ENCODE measurements at regions not wholly inside any gene's neighbourhood (a gene's known extent, or its start where the extent isn't known, plus 50 kb on each side); places are given as distances from the start of the nearest gene placed in this dataset.

GRCh38 chr2:6401301-6401700, 464.4 kb downstream of the CMPK2 start:
- Histone ChIP-seq H2AK5ac (ENCODE audit: low read length) (no peak overlapping the region), H3K4me3 (ENCODE audit: low read length) (no peak overlapping the region), H3K79me2 (ENCODE audit: control insufficient read depth, insufficient read depth, low read length) (no peaks in the 10 kb centered on the region), H3K27me3 (ENCODE audit: insufficient read depth, low read length, poor library complexity) (no peaks in the 10 kb centered on the region), H3K27ac (ENCODE audit: low read depth, low read length) (no peak overlapping the region), H2BK5ac (ENCODE audit: low read length) (no peak overlapping the region), H2BK120ac (ENCODE audit: low read depth, low read length) (no peak overlapping the region), H4K5ac (ENCODE audit: low read length) (no peak overlapping the region), H3K36me3 (ENCODE audit: control insufficient read depth, insufficient read depth, low read length) (no peaks in the 10 kb centered on the region), H3K4me1 (ENCODE audit: control insufficient read depth, low read depth, low read length) (no peaks in the 10 kb centered on the region), H3K9ac (ENCODE audit: low read length) (no peak overlapping the region), H3K4ac (ENCODE audit: low read depth, low read length) (no peak overlapping the region), H3K79me1 (ENCODE audit: low read length) (no peaks in the 10 kb centered on the region), H4K8ac (ENCODE audit: low read depth, low read length) (no peak overlapping the region), H3K4me2 (ENCODE audit: low read length) (no peak overlapping the region), H2BK15ac (replicated peaks; ENCODE audit: low read depth) (no peak overlapping the region), H3K18ac (ENCODE audit: low read length) (no peak overlapping the region), H3K56ac (ENCODE audit: low read length) (no peak overlapping the region), H3K23ac (ENCODE audit: low read length) (no peak overlapping the region)
- no peak for DNase-seq
- no CpG with 5 or more reads among the region's 3 CpGs for WGBS (ENCODE audit: extremely low coverage, insufficient coverage, low lambda C conversion rate)

- Histone ChIP-seq H3K9ac (ENCODE audit: low read length) (no peak overlapping the region), H3K4me3 (ENCODE audit: low read length) (no peak overlapping the region), H3K18ac (ENCODE audit: low read length) (no peak overlapping the region), H3K4me2 (ENCODE audit: low read length) (no peak overlapping the region), H2BK15ac (replicated peaks; ENCODE audit: low read depth) (no peak overlapping the region), H3K27me3 (ENCODE audit: insufficient read depth, low read length, poor library complexity) (no peaks in the 10 kb centered on the region), H2AK5ac (ENCODE audit: low read length) (no peak overlapping the region), H4K5ac (ENCODE audit: low read length) (no peak overlapping the region), H3K36me3 (ENCODE audit: control insufficient read depth, insufficient read depth, low read length) (no peaks in the 10 kb centered on the region), H4K8ac (ENCODE audit: low read depth, low read length) (no peak overlapping the region), H3K27ac (ENCODE audit: low read depth, low read length) (no peak overlapping the region), H3K4ac (ENCODE audit: low read depth, low read length) (no peak overlapping the region), H3K23ac (ENCODE audit: low read length) (no peak overlapping the region), H2BK5ac (ENCODE audit: low read length) (no peak overlapping the region), H3K4me1 (ENCODE audit: control insufficient read depth, low read depth, low read length) (no peaks in the 10 kb centered on the region), H3K79me1 (ENCODE audit: low read length) (no peaks in the 10 kb centered on the region), H3K79me2 (ENCODE audit: control insufficient read depth, insufficient read depth, low read length) (no peaks in the 10 kb centered on the region), H3K56ac (ENCODE audit: low read length) (no peak overlapping the region), H2BK120ac (ENCODE audit: low read depth, low read length) (no peak overlapping the region)
- no peak for DNase-seq
- WGBS (ENCODE audit: extremely low coverage, insufficient coverage, low lambda C conversion rate) = no CpG with 5 or more reads among the region's 2 CpGs
Observed at GRCh38 chr2:6408057-6408456, 457.6 kb downstream of the CMPK2 start.

DNA sequence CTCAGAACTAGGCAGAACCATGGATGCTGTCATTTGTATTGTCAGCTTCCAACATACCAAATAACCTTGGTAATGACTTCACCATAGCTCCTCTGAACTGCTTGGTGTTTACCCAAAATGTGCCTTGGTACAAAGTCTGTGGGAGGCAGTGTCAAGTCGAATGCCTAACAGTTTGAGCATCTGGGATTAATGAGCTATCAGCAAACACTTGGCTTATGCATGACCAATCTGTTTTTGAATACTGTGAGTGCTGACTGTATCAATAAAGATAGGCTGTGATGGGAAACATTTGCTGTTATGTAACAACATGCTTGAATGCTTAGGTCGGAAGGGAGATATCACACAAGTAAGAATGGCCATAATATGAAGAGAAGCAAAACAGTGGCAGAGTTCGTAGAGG, 455.4 kb downstream of the CMPK2 start:
- H3K27ac ChIP-seq (ENCODE audit: low read depth, low read length) = no peak overlapping the region
- H3K18ac ChIP-seq (ENCODE audit: low read length) = no peak overlapping the region
- no peak for DNase-seq
- no peak overlapping the region for H2BK5ac ChIP-seq (ENCODE audit: low read length)
- H4K8ac ChIP-seq (ENCODE audit: low read depth, low read length) = no peak overlapping the region
- H3K4me1 ChIP-seq (ENCODE audit: control insufficient read depth, low read depth, low read length) = no peaks in the 10 kb centered on the region
- no peak overlapping the region for H3K4me2 ChIP-seq (ENCODE audit: low read length)
- H2AK5ac ChIP-seq (ENCODE audit: low read length) = no peak overlapping the region
- no peak overlapping the region for H3K23ac ChIP-seq (ENCODE audit: low read length)
- H3K4ac ChIP-seq (ENCODE audit: low read depth, low read length) = no peak overlapping the region
- WGBS (ENCODE audit: extremely low coverage, insufficient coverage, low lambda C conversion rate) = no CpG with 5 or more reads among the region's 3 CpGs
- H2BK120ac ChIP-seq (ENCODE audit: low read depth, low read length) = no peak overlapping the region
- H3K36me3 ChIP-seq (ENCODE audit: control insufficient read depth, insufficient read depth, low read length) = no peaks in the 10 kb centered on the region
- H3K4me3 ChIP-seq (ENCODE audit: low read length) = no peak overlapping the region
- no peaks in the 10 kb centered on the region for H3K27me3 ChIP-seq (ENCODE audit: insufficient read depth, low read length, poor library complexity)
- no peaks in the 10 kb centered on the region for H3K79me2 ChIP-seq (ENCODE audit: control insufficient read depth, insufficient read depth, low read length)
- H3K9ac ChIP-seq (ENCODE audit: low read length) = no peak overlapping the region
- no peak overlapping the region for H4K5ac ChIP-seq (ENCODE audit: low read length)
- no peak overlapping the region for H2BK15ac ChIP-seq (replicated peaks; ENCODE audit: low read depth)
- H3K56ac ChIP-seq (ENCODE audit: low read length) = no peak overlapping the region
- no peaks in the 10 kb centered on the region for H3K79me1 ChIP-seq (ENCODE audit: low read length)

- H3K18ac ChIP-seq (ENCODE audit: low read length) = no peak overlapping the region
- H3K23ac ChIP-seq (ENCODE audit: low read length) = no peak overlapping the region
- no peaks in the 10 kb centered on the region for H3K79me2 ChIP-seq (ENCODE audit: control insufficient read depth, insufficient read depth, low read length)
- no peak overlapping the region for H4K8ac ChIP-seq (ENCODE audit: low read depth, low read length)
- H3K4me3 ChIP-seq (ENCODE audit: low read length) = no peak overlapping the region
- no peak overlapping the region for H2BK120ac ChIP-seq (ENCODE audit: low read depth, low read length)
- H3K27ac ChIP-seq (ENCODE audit: low read depth, low read length) = no peak overlapping the region
- no peaks in the 10 kb centered on the region for H3K27me3 ChIP-seq (ENCODE audit: insufficient read depth, low read length, poor library complexity)
- H2AK5ac ChIP-seq (ENCODE audit: low read length) = no peak overlapping the region
- H3K79me1 ChIP-seq (ENCODE audit: low read length) = no peaks in the 10 kb centered on the region
- H2BK15ac ChIP-seq (replicated peaks; ENCODE audit: low read depth) = no peak overlapping the region
- H3K9ac ChIP-seq (ENCODE audit: low read length) = no peak overlapping the region
- no CpG with 5 or more reads among the region's 3 CpGs for WGBS (ENCODE audit: extremely low coverage, insufficient coverage, low lambda C conversion rate)
- DNase-seq = no peak
- no peak overlapping the region for H3K4ac ChIP-seq (ENCODE audit: low read depth, low read length)
- H2BK5ac ChIP-seq (ENCODE audit: low read length) = no peak overlapping the region
- H3K4me2 ChIP-seq (ENCODE audit: low read length) = no peak overlapping the region
- no peak overlapping the region for H4K5ac ChIP-seq (ENCODE audit: low read length)
- no peaks in the 10 kb centered on the region for H3K36me3 ChIP-seq (ENCODE audit: control insufficient read depth, insufficient read depth, low read length)
- H3K4me1 ChIP-seq (ENCODE audit: control insufficient read depth, low read depth, low read length) = no peaks in the 10 kb centered on the region
- H3K56ac ChIP-seq (ENCODE audit: low read length) = no peak overlapping the region
Observed at GRCh38 chr2:6412533-6413091, 453.1 kb downstream of the CMPK2 start.

DNA sequence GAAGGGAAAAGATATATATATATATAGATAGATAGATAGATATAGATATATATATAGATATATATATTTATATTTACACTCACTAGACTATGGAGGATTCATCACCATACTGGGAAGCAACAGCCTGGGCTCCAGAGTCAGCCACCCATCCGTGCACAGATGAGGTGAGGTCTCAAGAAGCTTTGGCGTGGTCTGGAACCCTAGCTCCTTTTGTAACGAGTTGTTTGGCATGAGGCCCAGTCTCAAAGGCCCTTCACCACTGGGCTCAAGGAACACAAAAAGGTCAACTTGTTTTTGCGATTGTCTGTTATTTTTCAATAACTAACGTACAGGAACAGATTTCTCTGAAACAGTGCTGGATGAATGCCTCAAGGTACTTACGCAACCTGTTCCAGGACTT, 448.7 kb downstream of the CMPK2 start:
- DNase-seq = no peak
- Histone ChIP-seq H3K4me2 (ENCODE audit: low read length) (no peak overlapping the region), H3K79me1 (ENCODE audit: low read length) (no peaks in the 10 kb centered on the region), H3K27ac (ENCODE audit: low read depth, low read length) (no peak overlapping the region), H3K18ac (ENCODE audit: low read length) (no peak overlapping the region), H3K36me3 (ENCODE audit: control insufficient read depth, insufficient read depth, low read length) (no peaks in the 10 kb centered on the region), H2AK5ac (ENCODE audit: low read length) (no peak overlapping the region), H3K4me3 (ENCODE audit: low read length) (no peak overlapping the region), H3K27me3 (ENCODE audit: insufficient read depth, low read length, poor library complexity) (no peaks in the 10 kb centered on the region), H3K79me2 (ENCODE audit: control insufficient read depth, insufficient read depth, low read length) (no peaks in the 10 kb centered on the region), H3K56ac (ENCODE audit: low read length) (no peak overlapping the region), H2BK5ac (ENCODE audit: low read length) (no peak overlapping the region), H2BK120ac (ENCODE audit: low read depth, low read length) (no peak overlapping the region), H3K4ac (ENCODE audit: low read depth, low read length) (no peak overlapping the region), H4K8ac (ENCODE audit: low read depth, low read length) (no peak overlapping the region), H3K9ac (ENCODE audit: low read length) (no peak overlapping the region), H3K23ac (ENCODE audit: low read length) (no peak overlapping the region), H2BK15ac (replicated peaks; ENCODE audit: low read depth) (no peak overlapping the region), H3K4me1 (ENCODE audit: control insufficient read depth, low read depth, low read length) (no peaks in the 10 kb centered on the region), H4K5ac (ENCODE audit: low read length) (no peak overlapping the region)
- WGBS (ENCODE audit: extremely low coverage, insufficient coverage, low lambda C conversion rate) = no CpG with 5 or more reads among the region's 6 CpGs

- Histone ChIP-seq H4K5ac (ENCODE audit: low read length) (no peak overlapping the region), H3K27me3 (ENCODE audit: insufficient read depth, low read length, poor library complexity) (no peaks in the 10 kb centered on the region), H3K27ac (ENCODE audit: low read depth, low read length) (no peak overlapping the region), H3K4me2 (ENCODE audit: low read length) (no peak overlapping the region), H3K4me1 (ENCODE audit: control insufficient read depth, low read depth, low read length) (no peaks in the 10 kb centered on the region), H3K56ac (ENCODE audit: low read length) (no peak overlapping the region), H3K9ac (ENCODE audit: low read length) (no peak overlapping the region), H2AK5ac (ENCODE audit: low read length) (no peak overlapping the region), H2BK5ac (ENCODE audit: low read length) (no peak overlapping the region), H2BK120ac (ENCODE audit: low read depth, low read length) (no peak overlapping the region), H3K4me3 (ENCODE audit: low read length) (no peak overlapping the region), H3K18ac (ENCODE audit: low read length) (no peak overlapping the region), H3K79me2 (ENCODE audit: control insufficient read depth, insufficient read depth, low read length) (no peaks in the 10 kb centered on the region), H3K36me3 (ENCODE audit: control insufficient read depth, insufficient read depth, low read length) (no peaks in the 10 kb centered on the region), H4K8ac (ENCODE audit: low read depth, low read length) (no peak overlapping the region), H3K4ac (ENCODE audit: low read depth, low read length) (no peak overlapping the region), H3K79me1 (ENCODE audit: low read length) (no peaks in the 10 kb centered on the region), H2BK15ac (replicated peaks; ENCODE audit: low read depth) (no peak overlapping the region), H3K23ac (ENCODE audit: low read length) (no peak overlapping the region)
- DNase-seq = no peak
- WGBS (ENCODE audit: extremely low coverage, insufficient coverage, low lambda C conversion rate) = no CpG with 5 or more reads among the region's 1 CpG
Observed at GRCh38 chr2:6418291-6418690, 447.4 kb downstream of the CMPK2 start.

All from mesendoderm (in vitro differentiated cells).